ENCODE measurements at regions not wholly inside any gene's neighbourhood (a gene's known extent, or its start where the extent isn't known, plus 50 kb on each side); places are given as distances from the start of the nearest gene placed in this dataset.
"Not testable (repeated sequence)": the region's sequence is repeated elsewhere in the genome, so short reads cannot be mapped to it uniquely, and the experiment has no call there.

DNA sequence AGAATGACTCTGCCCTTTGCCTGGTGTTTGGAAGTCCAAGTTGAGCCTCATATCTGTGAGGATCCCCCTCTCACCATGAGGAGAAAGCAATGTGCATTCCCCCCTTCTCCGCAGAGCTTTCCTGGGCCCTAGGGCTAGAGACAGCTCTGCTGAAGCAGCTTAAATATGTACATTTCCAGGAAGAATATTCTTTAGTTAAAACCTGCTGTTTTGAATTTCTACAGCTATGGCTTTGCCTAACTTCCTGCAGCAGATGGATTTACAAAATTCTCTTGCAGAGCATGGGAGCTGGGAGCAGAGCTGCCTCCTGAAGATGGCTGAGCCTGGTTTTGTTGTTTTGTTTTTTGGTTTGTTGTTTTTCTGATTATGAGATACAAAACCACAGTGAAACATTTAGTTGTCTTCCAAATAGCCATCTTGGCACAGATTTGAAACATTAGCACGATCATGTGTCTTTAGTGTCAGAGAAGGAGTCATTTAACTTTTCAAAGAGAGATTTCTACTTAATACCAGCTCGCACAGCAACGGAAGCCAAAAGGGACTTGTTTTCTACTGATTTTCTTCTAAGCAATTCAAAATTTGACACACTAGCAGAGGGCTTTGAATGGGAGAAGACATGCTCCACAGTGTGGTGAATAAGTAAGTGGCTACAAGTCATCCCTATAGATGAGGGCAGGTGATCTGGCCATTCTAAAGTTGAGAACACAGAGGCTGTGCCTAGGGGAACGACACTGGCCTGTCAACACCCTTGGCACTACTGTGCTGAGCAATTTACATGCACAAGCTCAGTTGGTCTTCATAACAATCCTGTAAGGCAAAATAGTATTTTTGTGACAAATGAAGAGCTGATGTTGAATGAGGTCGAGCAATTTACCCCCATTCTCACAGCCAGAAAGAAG is 222.6 kb downstream of the MREG start:
- no peak overlapping the region for H3K4me3 ChIP-seq (ENCODE audit: low read depth, low read length)
- TF ChIP-seq, protein P1, sequence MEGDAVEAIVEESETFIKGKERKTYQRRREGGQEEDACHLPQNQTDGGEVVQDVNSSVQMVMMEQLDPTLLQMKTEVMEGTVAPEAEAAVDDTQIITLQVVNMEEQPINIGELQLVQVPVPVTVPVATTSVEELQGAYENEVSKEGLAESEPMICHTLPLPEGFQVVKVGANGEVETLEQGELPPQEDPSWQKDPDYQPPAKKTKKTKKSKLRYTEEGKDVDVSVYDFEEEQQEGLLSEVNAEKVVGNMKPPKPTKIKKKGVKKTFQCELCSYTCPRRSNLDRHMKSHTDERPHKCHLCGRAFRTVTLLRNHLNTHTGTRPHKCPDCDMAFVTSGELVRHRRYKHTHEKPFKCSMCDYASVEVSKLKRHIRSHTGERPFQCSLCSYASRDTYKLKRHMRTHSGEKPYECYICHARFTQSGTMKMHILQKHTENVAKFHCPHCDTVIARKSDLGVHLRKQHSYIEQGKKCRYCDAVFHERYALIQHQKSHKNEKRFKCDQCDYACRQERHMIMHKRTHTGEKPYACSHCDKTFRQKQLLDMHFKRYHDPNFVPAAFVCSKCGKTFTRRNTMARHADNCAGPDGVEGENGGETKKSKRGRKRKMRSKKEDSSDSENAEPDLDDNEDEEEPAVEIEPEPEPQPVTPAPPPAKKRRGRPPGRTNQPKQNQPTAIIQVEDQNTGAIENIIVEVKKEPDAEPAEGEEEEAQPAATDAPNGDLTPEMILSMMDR (IDR thresholded peaks at IDR 0.05; ENCODE audit: borderline replicate concordance, insufficient read depth, low read depth, low read length) = no peak

DNA sequence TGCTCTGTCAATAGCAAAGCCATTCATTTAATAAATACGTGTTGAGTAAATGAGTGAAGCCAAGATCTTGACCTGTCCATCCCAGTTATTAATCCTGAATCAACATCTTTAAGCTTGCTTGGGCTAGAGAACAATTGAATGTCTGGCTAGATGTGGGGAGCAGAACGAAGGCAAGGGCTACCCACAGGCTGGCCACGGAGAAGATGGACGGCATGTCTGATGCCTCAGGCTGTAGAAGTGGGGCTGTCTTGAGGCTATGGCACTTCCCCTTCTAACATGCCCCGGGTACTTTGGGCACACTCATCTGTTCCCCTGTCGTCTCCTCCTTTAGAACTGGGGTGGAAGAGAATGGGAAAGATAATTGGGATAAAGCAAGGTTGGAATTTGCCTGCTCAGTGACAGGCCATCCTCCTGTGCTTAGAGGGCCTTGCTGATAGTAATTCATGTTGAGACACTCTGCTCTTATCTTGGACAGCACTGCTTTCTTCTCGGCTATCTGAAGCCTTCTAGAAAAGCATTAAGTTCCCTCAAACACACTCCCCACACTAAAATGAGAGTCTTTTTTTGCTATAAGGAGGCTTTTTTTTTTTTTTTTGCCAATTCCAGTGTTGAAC is 225.7 kb downstream of the MREG start:
- TF ChIP-seq, protein P1 (IDR thresholded peaks at IDR 0.05; ENCODE audit: borderline replicate concordance, insufficient read depth, low read depth, low read length) = no peak
- H3K4me3 ChIP-seq (ENCODE audit: low read depth, low read length) = no peak overlapping the region

DNA sequence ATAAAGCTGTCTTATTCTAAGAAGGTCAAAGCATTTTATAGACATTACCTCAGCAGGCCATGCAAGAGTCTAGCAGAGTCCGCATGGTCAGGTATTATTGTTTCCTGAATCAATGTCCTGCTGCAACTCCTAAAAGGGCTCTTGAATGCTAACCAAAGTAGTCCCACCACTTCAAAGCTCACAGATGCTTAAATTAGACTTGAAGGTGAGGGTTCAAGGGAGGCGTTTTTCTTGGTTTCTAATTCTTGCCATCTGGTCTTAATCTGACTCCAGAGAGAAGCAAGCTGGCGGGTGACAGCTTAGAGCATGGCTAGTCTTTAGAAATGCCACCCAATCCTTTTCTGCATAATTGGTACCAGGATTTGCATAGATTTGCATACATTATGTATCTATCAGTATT is 226.3 kb downstream of the MREG start:
- TF ChIP-seq, protein P1 (IDR thresholded peaks at IDR 0.05; ENCODE audit: borderline replicate concordance, insufficient read depth, low read depth, low read length) = no peak
- H3K4me3 ChIP-seq (ENCODE audit: low read depth, low read length) = no peak overlapping the region

DNA sequence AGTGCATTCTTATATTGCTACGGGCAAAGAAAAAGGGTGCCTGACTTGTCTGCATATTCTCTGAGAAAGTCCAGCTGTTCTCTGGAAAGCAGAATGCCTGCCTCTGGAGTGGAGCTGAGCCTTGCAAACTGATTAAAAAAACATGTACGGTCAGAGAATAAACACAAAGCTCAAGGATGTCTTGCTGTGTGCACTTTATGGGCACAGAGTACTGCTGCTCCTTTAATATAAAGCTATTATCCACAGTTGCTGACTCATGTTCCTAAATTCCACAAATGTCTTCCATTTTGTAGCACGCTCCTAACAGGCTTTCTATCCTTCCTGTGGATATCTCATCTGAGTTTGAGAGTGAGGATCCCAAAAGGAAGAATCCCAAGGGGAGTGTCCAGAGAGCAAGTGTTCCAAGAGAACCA is 229.0 kb downstream of the MREG start:
- TF ChIP-seq, protein P1 (IDR thresholded peaks at IDR 0.05; ENCODE audit: borderline replicate concordance, insufficient read depth, low read depth, low read length) = no peak
- no peak overlapping the region for H3K4me3 ChIP-seq (ENCODE audit: low read depth, low read length)

DNA sequence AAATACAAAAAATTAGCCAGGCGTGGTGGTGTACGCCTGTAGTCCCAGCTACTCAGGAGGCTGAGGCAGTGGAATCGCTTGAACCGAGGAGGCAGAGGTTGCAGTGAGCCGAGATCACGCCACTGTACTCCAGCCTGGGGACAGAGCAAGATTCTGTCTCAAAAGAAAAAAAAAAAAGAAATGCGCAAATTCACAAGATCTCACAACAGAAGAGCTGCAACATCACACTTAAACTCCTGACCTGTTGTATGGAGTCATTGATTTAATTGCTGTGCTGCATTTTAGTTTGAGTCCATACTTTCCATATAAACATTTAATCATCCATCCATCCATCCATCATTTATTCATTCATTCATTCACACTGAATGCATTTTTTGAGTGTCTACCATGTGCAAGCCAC is 229.7 kb downstream of the MREG start:
- not testable (repeated sequence) for H3K4me3 ChIP-seq (ENCODE audit: low read depth, low read length)

DNA sequence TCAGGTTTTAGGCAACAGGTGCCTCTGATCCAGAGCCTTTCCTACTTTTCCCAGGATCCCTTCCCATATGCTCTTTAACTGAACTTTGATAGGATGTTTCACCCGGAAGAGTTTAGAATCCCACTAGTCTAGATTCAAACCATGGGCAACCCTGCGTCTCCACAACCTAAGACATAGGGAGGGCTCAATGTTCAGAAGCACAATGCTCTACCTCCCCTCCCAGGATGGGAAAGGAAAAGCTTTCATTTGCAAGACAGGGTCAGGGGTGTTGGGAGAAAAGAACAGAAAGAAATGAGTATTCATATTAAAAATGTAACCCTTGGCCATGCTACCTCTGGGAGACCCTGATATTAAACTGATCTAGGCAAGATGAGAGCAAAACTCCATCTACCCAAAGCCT is 230.4 kb downstream of the MREG start:
- H3K4me3 ChIP-seq (ENCODE audit: low read depth, low read length) = no peak overlapping the region
- TF ChIP-seq, protein P1 (IDR thresholded peaks at IDR 0.05; ENCODE audit: borderline replicate concordance, insufficient read depth, low read depth, low read length) = no peak

DNA sequence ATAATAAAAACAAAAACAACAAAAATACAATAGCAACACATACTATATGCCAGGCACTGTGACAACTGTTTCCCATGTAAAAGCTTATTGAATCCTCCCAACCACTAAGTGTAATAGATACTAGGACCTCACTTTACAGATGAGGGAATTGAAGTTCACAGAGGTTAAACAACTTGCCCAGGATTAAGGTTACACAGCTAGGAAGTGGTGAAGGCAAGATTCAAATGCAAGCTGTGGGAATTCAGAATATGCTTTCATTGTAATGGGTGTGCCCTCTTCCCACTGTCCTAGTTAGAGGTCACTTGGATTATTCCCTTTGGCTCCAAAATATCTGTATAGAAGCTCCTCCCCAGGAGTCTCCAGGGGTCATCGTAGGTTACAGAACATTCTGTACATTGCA is 231.1 kb downstream of the MREG start:
- TF ChIP-seq, protein P1 (IDR thresholded peaks at IDR 0.05; ENCODE audit: borderline replicate concordance, insufficient read depth, low read depth, low read length) = no peak
- H3K4me3 ChIP-seq (ENCODE audit: low read depth, low read length) = no peak overlapping the region
